Psoas muscle (tissue), 7 donors: ENCODE measurements at regions not wholly inside any gene's neighbourhood (a gene's known extent, or its start where the extent isn't known, plus 50 kb on each side); places are given as distances from the start of the nearest gene placed in this dataset.

ENCODE experiments used
- ATAC-seq, 4 donors: fragments of 200-7000 bp; cut with Tn5 transposase; one replicate each; pipeline ENCODE4 v1.9.1; 2020; ENCODE audit warnings: moderate library complexity in 3 of 4, mild to moderate bottlenecking in 2 of 4
- DNase-seq, 2 donors: peaks; one replicate each; pipeline ENCODE4 v3.0.0-alpha.2; 2020
- H3K27ac ChIP-seq: fragments of 200-600 bp; one replicate; pipeline ENCODE4 v1.8.0; 2022
- H3K27me3 ChIP-seq, 3 donors: fragments of 200-600 bp in 1 of 3; one replicate each; pipeline versions ENCODE4 v1.6.1 to v1.8.0; 2013 to 2022; ENCODE audit warnings: low read length in 2 of 3, mild to moderate bottlenecking in 2 of 3, moderate library complexity in 1 of 3; ENCODE audit not compliant: insufficient read depth in 3 of 3
- H3K36me3 ChIP-seq, 2 donors: fragments of 200-600 bp in 1 of 2; one replicate each; pipeline versions ENCODE4 v1.6.1 to v1.8.0; 2013 to 2022; ENCODE audit warnings: low read depth in 1 of 2, mild to moderate bottlenecking in 1 of 2, moderate library complexity in 1 of 2; ENCODE audit not compliant: insufficient read depth in 1 of 2
- H3K4me1 ChIP-seq: fragments of 200-600 bp; one replicate; pipeline ENCODE4 v1.8.0; 2022
- H3K4me3 ChIP-seq: fragments of 200-600 bp; one replicate; pipeline ENCODE4 v1.8.0; 2022; ENCODE audit warnings: mild to moderate bottlenecking
- H3K9me3 ChIP-seq: fragments of 200-600 bp; one replicate; pipeline ENCODE4 v1.8.0; 2022
- CTCF ChIP-seq: fragments of 200-600 bp; IDR thresholded peaks from one replicate; pipeline ENCODE4 v1.8.0; 2022; ENCODE audit warnings: antibody characterized with exemption
- WGBS, 3 donors: extraction: QIAGEN DNeasy Blood & Tissue Kit; methylation state at CpG; one replicate each; pipeline versions ENCODE4 v1.1.6 to v1.1.7; 2013; 5-methylcytosine and 5-hydroxymethylcytosine counted together
- intact Hi-C, 2 donors: fragments of 100-400 bp; cut with DNase I; formaldehyde crosslinking; loops; one replicate each; pipeline versions ENCODE4 v1.11.0 to v1.14.2; 2022
- donor health status: healthy with polysubstance abuse.
- donor health status: DM: no; HTN: no; CAD: no; lungs with moderate emphysema.
- donor health status: Bipolar disorder and iron deficiency.
- donor health status: healthy.
- donor health status: DM: yes; HTN: yes; CAD: no.
- donor health status: DM: no; HTN: no; CAD: no.
- donor health status: DM: yes; HTN: yes; CAD: no.

GRCh38 chr7:25567430-25567829 lies 339.1 kb upstream of the NPVF start:
- ATAC-seq: no peak
- Histone ChIP-seq H3K36me3 (no peaks in the 10 kb centered on the region), H3K9me3 (no peaks in the 10 kb centered on the region), H3K4me1 (peaks cover 16% of the 10 kb centered on the region), H3K27ac (no peak overlapping the region), H3K27me3 (no peaks in the 10 kb centered on the region), H3K4me3 (no peak overlapping the region)
- TF ChIP-seq CTCF: no peak
- intact Hi-C loops: loop anchor here (2.0 to 10.0 kb wide), 4 partner anchors 175 to 1597 kb away; partner anchors contain the start of gene HOXA9 (in 1 of the 2)
- no peak for DNase-seq
- WGBS, 3 donors: 94 to 96% (median 96%) methylated on average over 7 of the region's 7 CpGs

- no peaks in the 10 kb centered on the region for H3K27me3 ChIP-seq
- H3K4me3 ChIP-seq: no peak overlapping the region
- TF ChIP-seq CTCF: no peak
- intact Hi-C loops: loop anchor here in 1 of 2 donors (5.0 to 10.0 kb wide), 3 partner anchors 177 to 1595 kb away; partner anchors contain the start of gene HOXA9
- WGBS, 3 donors: 78 to 94% (median 89%) methylated on average over 3 of the region's 3 CpGs
- ATAC-seq (no peak), DNase-seq (no peak)
- H3K9me3 ChIP-seq: no peaks in the 10 kb centered on the region
- H3K4me1 ChIP-seq: peaks cover 7% of the 10 kb centered on the region
- H3K36me3 ChIP-seq: no peaks in the 10 kb centered on the region
- no peak overlapping the region for H3K27ac ChIP-seq
Measured at GRCh38 chr7:25569765-25570164, 341.5 kb upstream of the NPVF start.

GRCh38 chr7:25572423-25572822 lies 344.1 kb upstream of the NPVF start:
- peaks cover 0 to 2% (median 0%) of the 10 kb centered on the region in 3 donors for H3K27me3 ChIP-seq
- ATAC-seq: no peak
- no peaks in the 10 kb centered on the region for H3K9me3 ChIP-seq
- H3K4me3 ChIP-seq: no peak overlapping the region
- 90 to 95% (median 91%) methylated on average over 2 of the region's 2 CpGs for WGBS, 3 donors
- TF ChIP-seq CTCF: no peak
- no peak for DNase-seq
- no peaks in the 10 kb centered on the region for H3K4me1 ChIP-seq
- H3K36me3 ChIP-seq: no peaks in the 10 kb centered on the region
- no peak overlapping the region for H3K27ac ChIP-seq
- intact Hi-C loops: no loop called here

GRCh38 chr7:25574828-25575227 lies 346.5 kb upstream of the NPVF start:
- H3K4me3 ChIP-seq: no peak overlapping the region
- intact Hi-C loops: no loop called here
- no peak for TF ChIP-seq CTCF
- no peaks in the 10 kb centered on the region for H3K36me3 ChIP-seq
- H3K4me1 ChIP-seq: peaks cover 3% of the 10 kb centered on the region
- peaks cover 0 to 2% (median 0%) of the 10 kb centered on the region in 3 donors for H3K27me3 ChIP-seq
- H3K27ac ChIP-seq: no peak overlapping the region
- no peaks in the 10 kb centered on the region for H3K9me3 ChIP-seq
- no peak for ATAC-seq
- DNase-seq: no peak

GRCh38 chr7:25575634-25576033 lies 347.3 kb upstream of the NPVF start:
- 93 to 96% (median 94%) methylated on average over 4 of the region's 4 CpGs for WGBS, 3 donors
- intact Hi-C loops: no loop called here
- ATAC-seq: no peak
- H3K4me1 ChIP-seq: peaks cover 3% of the 10 kb centered on the region
- H3K4me3 ChIP-seq: no peak overlapping the region
- no peak overlapping the region for H3K27ac ChIP-seq
- H3K36me3 ChIP-seq: no peaks in the 10 kb centered on the region
- no peak for DNase-seq
- TF ChIP-seq CTCF: no peak
- no peaks in the 10 kb centered on the region for H3K9me3 ChIP-seq
- peaks cover 0 to 2% (median 0%) of the 10 kb centered on the region in 3 donors for H3K27me3 ChIP-seq
